ENCODE measurements at regions not wholly inside any gene's neighbourhood (a gene's known extent, or its start where the extent isn't known, plus 50 kb on each side); places are given as distances from the start of the nearest gene placed in this dataset.

GRCh38 chr21:43361493-43362296 lies 65.2 kb downstream of the SIK1 start (continued):
- no peak for TF ChIP-seq TAF1 (IDR thresholded peaks at IDR 0.05; ENCODE audit: low read depth, low read length)
- no peak for TF ChIP-seq PHF8 (conservative IDR thresholded peaks at IDR 0.05; ENCODE audit: low read depth, low read length)
- no peak for TF ChIP-seq KDM5A (IDR thresholded peaks at IDR 0.05; ENCODE audit: low read length)
- no peak for TF ChIP-seq ATF2 (IDR thresholded peaks at IDR 0.05; ENCODE audit: low read length)
- no peak for TF ChIP-seq SRF (IDR thresholded peaks at IDR 0.05; ENCODE audit: low read depth, low read length)

All from H1 (cell line).